Neural progenitor cell (in vitro differentiated cells): ENCODE measurements at regions not wholly inside any gene's neighbourhood (a gene's known extent, or its start where the extent isn't known, plus 50 kb on each side); places are given as distances from the start of the nearest gene placed in this dataset.

Experiments
- DNase-seq: peaks from one replicate; pipeline ENCODE4 v3.0.0-alpha.2; 2016; ENCODE audit warnings: low spot score
- H2AFZ ChIP-seq: fragments of 200-600 bp; sonication (generic); replicated peaks from 2 replicates; pipeline ENCODE4 v1.6.1; 2016; ENCODE audit warnings: antibody characterized with exemption
- H3F3A ChIP-seq: fragments of 200-600 bp; sonication (generic); 2 replicates; pipeline ENCODE4 v1.6.1; 2016; ENCODE audit warnings: antibody characterized with exemption, low read depth
- H3K27ac ChIP-seq: fragments of 200-600 bp; sonication (generic); 2 replicates; pipeline ENCODE4 v1.5.1; 2016; ENCODE audit warnings: mild to moderate bottlenecking
- H3K27me3 ChIP-seq: fragments of 200-600 bp; sonication (generic); 2 replicates; pipeline ENCODE4 v1.6.1; 2016; ENCODE audit warnings: mild to moderate bottlenecking, moderate library complexity
- H3K36me3 ChIP-seq: fragments of 200-600 bp; sonication (generic); 2 replicates; pipeline ENCODE4 v1.5.1; 2016
- H3K4me1 ChIP-seq: fragments of 200-600 bp; sonication (generic); 2 replicates; pipeline ENCODE4 v1.6.1; 2016; ENCODE audit warnings: mixed run types
- H3K4me2 ChIP-seq: fragments of 200-600 bp; sonication (generic); 2 replicates; pipeline ENCODE4 v1.6.1; 2016
- H3K4me3 ChIP-seq: fragments of 200-600 bp; sonication (generic); 2 replicates; pipeline ENCODE4 v1.5.1; 2016
- H3K79me2 ChIP-seq: fragments of 200-600 bp; sonication (generic); 2 replicates; pipeline ENCODE4 v1.6.1; 2016; ENCODE audit warnings: low read depth
- H3K9ac ChIP-seq: fragments of 200-600 bp; sonication (generic); 2 replicates; pipeline ENCODE4 v1.6.1; 2016
- H3K9me3 ChIP-seq: fragments of 200-600 bp; sonication (generic); 2 replicates; pipeline ENCODE4 v1.5.1; 2016; ENCODE audit warnings: low read depth
- H4K20me1 ChIP-seq: fragments of 200-600 bp; sonication (generic); 2 replicates; pipeline ENCODE4 v1.6.1; 2016; ENCODE audit warnings: low read depth
- H3K27ac Mint-ChIP-seq: 3 replicates; pipeline ENCODE4 v1.8.0; 2021; ENCODE audit warnings: mixed read lengths
- H3K27me3 Mint-ChIP-seq: 2 replicates; pipeline ENCODE4 v1.8.0; 2022; ENCODE audit warnings: low read depth, mild to moderate bottlenecking, inconsistent platforms, moderate library complexity, mixed read lengths; ENCODE audit not compliant: insufficient read depth
- H3K36me3 Mint-ChIP-seq: 3 replicates; pipeline ENCODE4 v1.8.0; 2021; ENCODE audit warnings: mixed read lengths
- H3K4me1 Mint-ChIP-seq: 3 replicates; pipeline ENCODE4 v1.8.0; 2021; ENCODE audit warnings: mixed read lengths
- H3K4me3 Mint-ChIP-seq: 3 replicates; pipeline ENCODE4 v1.8.0; 2021; ENCODE audit warnings: mild to moderate bottlenecking, moderate library complexity, mixed read lengths
- H3K9me3 Mint-ChIP-seq: 3 replicates; pipeline ENCODE4 v1.8.0; 2020; ENCODE audit warnings: mixed read lengths
- CTCF ChIP-seq: fragments of 200-600 bp; sonication (generic); IDR thresholded peaks from 2 replicates; pipeline ENCODE4 v1.5.1; 2017; ENCODE audit warnings: antibody characterized with exemption, mild to moderate bottlenecking
- EZH2 ChIP-seq: fragments of 200-600 bp; sonication (generic); IDR thresholded peaks from 2 replicates; pipeline ENCODE4 v1.6.1; 2017; ENCODE audit warnings: antibody characterized with exemption, mild to moderate bottlenecking, moderate library complexity
- EZH2phosphoT487 ChIP-seq: fragments of 200-600 bp; sonication (generic); IDR thresholded peaks from 2 replicates; pipeline ENCODE4 v1.6.1; 2017; ENCODE audit warnings: antibody characterized with exemption

GRCh38 chr6:3522561-3523260 is 65.9 kb upstream of the SLC22A23 start:
- Mint-ChIP-seq H3K4me1 (peaks cover 50% of the 10 kb centered on the region), H3K36me3 (peaks cover 2% of the 10 kb centered on the region), H3K27ac (no peak overlapping the region), H3K27me3 (peaks cover 7% of the 10 kb centered on the region), H3K9me3 (peaks cover 6% of the 10 kb centered on the region), H3K4me3 (no peak overlapping the region)
- Histone ChIP-seq H4K20me1 (no peaks in the 10 kb centered on the region), H3K36me3 (no peaks in the 10 kb centered on the region), H2AFZ (no peak overlapping the region), H3K27me3 (no peaks in the 10 kb centered on the region), H3K27ac (no peak overlapping the region), H3K4me1 (peaks cover 51% of the 10 kb centered on the region), H3K9me3 (no peaks in the 10 kb centered on the region), H3K4me2 (peak overlapping the region; percentile 63), H3K4me3 (no peak overlapping the region), H3F3A (peaks cover 13% of the 10 kb centered on the region), H3K9ac (no peak overlapping the region), H3K79me2 (no peaks in the 10 kb centered on the region)
- DNase-seq = no peak
- TF ChIP-seq EZH2 (no peak), CTCF (no peak), EZH2phosphoT487 (no peak)

GRCh38 chr6:3520281-3521230 is 63.7 kb upstream of the SLC22A23 start:
- Mint-ChIP-seq H3K4me3 (no peak overlapping the region), H3K27ac (peak overlapping the region; percentile 7)
- H3K4me2 ChIP-seq = no peak overlapping the region

More at GRCh38 chr6:3520281-3521230, 63.7 kb upstream of the SLC22A23 start:
- Histone ChIP-seq H3K27me3 (no peaks in the 10 kb centered on the region), H3K9me3 (no peaks in the 10 kb centered on the region), H3F3A (peaks cover 13% of the 10 kb centered on the region), H3K79me2 (no peaks in the 10 kb centered on the region), H4K20me1 (no peaks in the 10 kb centered on the region), H3K4me1 (peaks cover 38% of the 10 kb centered on the region), H3K9ac (no peak overlapping the region), H3K36me3 (no peaks in the 10 kb centered on the region), H3K4me3 (no peak overlapping the region), H3K27ac (no peak overlapping the region), H2AFZ (no peak overlapping the region)
- Mint-ChIP-seq H3K27me3 (peaks cover 6% of the 10 kb centered on the region), H3K36me3 (peaks cover 2% of the 10 kb centered on the region), H3K9me3 (peaks cover 6% of the 10 kb centered on the region), H3K4me1 (peaks cover 46% of the 10 kb centered on the region)
- TF ChIP-seq EZH2phosphoT487 (no peak), EZH2 (no peak), CTCF (no peak)
- DNase-seq = no peak
